HG03469 (cell line): ENCODE measurements at regions not wholly inside any gene's neighbourhood (a gene's known extent, or its start where the extent isn't known, plus 50 kb on each side); places are given as distances from the start of the nearest gene placed in this dataset.
"Not testable (repeated sequence)": the region's sequence is repeated elsewhere in the genome, so short reads cannot be mapped to it uniquely, and the experiment has no call there.

Source experiments
- ATAC-seq: cut with Tn5 transposase; IDR thresholded peaks from one replicate; pipeline ENCODE4 v1.9.1; 2021; ENCODE audit warnings: mild to moderate bottlenecking, moderate library complexity, moderate number of reproducible peaks; ENCODE audit not compliant: unreplicated experiment

- ATAC-seq = no peak
Observed at GRCh38 chr12:13404631-13405473, 208.3 kb downstream of the EMP1 start.

DNA sequence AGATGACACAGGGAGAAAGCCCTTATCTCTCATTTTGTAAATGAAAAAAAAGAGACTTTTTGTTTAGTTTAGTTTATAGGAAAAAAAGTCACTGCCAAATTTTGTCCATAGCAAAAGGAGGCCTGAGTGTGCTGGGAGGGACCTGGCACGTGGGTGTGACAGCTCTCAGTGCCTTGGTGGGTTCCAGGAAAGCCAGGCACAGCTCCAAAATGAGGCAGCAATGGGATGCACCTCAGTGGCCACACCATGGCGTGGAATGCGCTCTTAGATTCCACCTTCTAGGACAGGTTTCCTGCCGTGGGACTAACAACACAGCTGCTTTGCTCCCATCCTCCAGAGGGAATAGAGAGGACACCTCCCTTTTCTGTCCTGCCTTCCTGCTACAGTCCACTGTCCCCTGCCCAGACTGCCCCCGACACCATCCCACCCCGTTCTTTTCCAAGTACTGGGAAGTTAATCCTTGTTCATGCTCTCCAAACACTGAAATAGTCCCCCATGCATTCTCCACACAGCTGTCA, 207.6 kb downstream of the EMP1 start:
- ATAC-seq = no peak

DNA sequence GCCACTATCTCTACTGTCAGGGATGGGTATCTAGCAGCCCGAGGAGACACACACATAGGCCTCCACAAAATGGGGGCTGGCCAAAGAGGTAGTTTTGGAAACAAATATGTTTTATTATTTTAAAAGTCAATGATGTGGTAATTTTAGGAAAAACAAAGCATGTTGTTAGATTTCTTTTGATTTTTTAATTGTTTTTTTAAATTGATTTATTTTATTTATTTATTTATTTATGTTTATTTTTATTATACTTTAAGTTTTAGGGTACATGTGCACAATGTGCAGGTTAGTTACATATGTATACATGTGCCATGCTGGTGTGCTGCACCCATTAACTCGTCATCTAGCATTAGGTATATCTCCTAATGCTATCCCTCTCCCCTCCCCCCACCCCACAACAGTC, 194.8 kb downstream of the EMP1 start:
- not testable (repeated sequence) for ATAC-seq

DNA sequence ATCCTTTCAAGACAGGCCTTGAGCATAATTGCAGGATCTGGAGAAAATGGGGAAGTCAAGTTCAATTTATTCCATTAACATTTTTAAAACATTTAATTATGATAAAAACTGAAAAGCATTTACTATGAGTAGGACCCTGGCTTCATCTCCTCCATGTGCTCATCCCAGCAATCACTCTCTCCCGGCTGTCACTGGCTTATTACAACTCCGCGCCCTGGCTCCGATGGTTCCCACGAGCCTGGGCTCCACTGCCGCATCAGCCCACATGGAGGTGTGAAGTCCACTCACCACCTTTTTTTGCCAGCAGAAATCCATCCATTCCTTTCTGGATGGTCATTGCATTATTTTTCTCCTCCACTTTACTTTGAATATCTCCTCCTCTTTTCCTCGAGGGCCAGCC, 194.4 kb downstream of the EMP1 start:
- ATAC-seq = no peak

DNA sequence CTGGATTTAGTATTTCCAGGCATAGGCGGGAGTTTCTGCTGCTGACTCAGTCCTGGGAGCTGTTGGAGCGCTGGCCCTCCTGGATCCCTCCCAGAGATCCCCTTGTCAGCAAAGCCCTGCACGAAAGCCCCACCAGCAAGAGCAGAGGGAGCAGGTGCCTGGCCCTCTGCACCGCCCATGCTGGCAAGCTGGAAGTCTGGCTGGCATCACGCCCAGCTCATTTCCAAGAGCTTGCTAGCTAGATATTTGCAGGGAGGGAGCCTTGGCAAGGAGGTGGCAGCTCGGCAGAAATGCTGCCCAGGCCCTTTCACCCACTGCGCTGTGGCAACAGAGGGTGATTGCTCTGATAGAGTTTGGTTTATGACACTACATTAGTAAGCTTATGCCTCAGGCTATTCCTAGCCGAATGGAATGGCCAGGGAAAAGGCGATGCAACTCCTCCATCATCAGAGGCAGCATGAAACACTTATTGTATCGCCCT, 193.9 kb downstream of the EMP1 start:
- no peak for ATAC-seq

DNA sequence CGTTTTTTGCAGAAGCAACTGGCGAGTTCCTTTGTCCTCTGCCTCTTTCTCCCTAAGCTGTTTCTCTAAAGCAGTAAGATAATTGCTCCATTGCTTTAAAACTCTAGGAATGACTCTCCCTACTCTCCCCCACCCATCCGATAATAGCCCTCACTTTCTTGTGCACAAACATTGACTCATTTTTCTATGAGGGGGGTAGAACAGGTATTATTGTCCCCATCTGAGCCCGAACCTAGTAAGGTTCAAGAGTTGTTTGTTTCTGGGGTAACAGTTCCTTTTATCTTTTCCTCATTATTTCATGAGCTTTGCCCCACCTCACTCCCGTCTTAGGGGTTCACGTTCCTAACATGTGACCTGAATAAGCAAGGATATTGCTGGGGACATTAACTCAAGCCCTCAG, 190.6 kb downstream of the EMP1 start:
- ATAC-seq = no peak

DNA sequence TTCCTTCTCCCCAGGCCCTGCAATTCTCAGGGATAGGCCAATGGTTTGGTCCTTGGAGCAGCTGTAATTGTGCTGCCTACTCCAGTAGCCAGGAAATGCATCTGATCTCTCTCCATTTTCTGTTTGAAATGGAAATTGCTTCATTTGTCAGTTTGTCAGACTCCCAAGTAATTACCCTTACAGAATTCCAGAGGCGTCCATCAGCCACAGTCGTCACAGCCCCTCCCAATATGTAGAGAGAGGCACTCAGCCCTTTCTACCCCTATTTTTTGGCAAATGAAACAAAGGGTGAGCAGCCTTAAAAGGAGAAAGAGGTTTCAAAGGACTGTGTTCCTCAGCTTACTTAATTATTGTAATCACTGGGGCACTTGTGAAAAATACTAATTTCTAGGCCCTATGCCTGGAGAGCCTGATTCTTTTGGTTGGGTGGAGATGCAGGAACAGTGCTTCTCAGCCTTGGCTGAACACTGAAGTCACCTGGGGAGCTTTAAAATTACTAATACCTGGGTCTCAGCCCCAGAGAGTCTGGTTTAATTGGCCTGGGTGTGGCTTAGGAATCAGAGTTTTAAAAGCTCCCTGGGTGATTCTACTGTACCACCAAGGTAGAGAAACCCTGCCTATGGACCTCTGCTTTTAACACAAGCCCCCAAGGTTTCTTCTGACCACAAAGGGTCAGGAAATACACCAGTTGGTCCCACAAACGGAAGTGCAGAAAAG, 190.0 kb downstream of the EMP1 start:
- ATAC-seq = no peak

DNA sequence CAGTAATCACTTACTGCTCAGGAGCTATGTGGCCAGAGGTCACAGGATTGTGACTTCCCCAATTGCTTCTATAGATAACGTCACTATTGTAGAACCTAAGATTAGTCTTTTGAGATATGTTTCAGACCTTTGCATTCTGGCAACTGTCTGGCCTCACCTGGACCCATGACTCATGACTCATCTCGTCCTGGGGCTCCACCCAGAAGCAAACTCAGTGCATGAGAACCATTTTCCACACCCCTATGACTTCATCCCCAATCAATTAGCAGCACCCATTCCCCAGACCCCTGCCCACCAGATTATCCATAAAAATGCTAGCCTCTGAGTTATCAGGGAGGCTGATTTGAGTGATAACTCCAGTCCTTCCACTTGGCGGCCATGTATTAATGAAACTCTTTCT, 186.9 kb downstream of the EMP1 start:
- ATAC-seq = no peak

- no peak for ATAC-seq
Observed at GRCh38 chr12:13380297-13380696, 183.8 kb downstream of the EMP1 start.

GRCh38 chr12:13379531-13380188, 183.1 kb downstream of the EMP1 start:
- ATAC-seq = no peak

- ATAC-seq = no peak
Observed at GRCh38 chr12:13377698-13378097, 181.2 kb downstream of the EMP1 start.

DNA sequence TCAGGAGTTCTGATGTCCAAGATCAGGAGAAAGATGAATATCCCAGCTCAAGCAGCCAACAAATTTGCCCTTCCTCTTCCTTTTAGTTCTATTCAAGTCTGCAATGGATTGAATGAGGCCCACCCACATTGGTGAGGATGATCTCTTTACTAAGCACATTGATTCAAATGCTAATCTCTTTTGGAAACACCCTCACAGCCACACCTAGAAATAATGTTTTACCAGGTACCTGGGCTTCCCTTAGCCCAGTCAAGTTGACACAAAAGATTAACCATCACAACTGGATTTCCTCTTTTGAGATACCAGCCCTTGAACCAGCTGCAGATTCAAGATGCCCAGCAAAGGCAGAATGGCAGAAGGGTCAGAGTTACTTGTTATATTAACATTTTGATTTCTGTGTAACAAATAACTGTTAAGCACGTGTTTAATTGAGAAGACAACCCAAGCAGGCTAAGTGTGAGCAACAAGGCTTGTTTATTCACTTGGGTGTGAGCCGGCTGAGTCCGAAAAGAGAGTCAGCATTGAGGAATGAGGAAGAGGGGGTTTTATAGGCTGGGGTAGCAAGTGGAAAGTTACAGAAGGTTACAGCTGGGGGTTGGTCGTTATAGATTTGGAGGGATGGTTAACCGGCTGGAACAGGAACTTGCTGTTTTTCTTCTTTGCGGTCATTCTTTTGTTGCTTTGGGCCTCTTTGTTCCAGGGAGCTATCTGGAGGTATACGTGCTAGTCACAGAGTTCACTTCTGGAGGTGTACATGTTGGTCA, 180.3 kb downstream of the EMP1 start:
- ATAC-seq = no peak

- ATAC-seq = no peak
Observed at GRCh38 chr12:13375583-13376345, 179.2 kb downstream of the EMP1 start.

DNA sequence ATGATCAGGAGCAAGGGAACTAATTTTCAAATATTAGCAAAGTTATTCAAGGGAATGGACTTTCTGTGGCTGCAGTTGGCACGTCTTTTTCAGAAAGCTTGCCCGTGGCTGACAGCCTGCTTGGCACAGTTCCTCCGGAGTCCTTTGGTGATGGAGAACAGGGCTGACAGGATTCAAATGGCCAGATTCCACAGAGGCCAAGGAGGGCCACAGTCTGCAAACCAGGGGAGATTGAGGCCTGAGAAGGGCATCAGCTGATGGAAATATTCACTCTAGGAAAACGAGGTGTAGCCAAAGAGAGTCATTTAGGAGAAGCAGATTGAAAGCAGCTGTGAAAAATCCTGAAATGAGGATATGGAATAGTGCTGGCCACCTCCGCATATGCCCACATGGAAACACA, 178.3 kb downstream of the EMP1 start:
- no peak for ATAC-seq

- no peak for ATAC-seq
Observed at GRCh38 chr12:13373803-13374202, 177.3 kb downstream of the EMP1 start.

- ATAC-seq = no peak
Observed at GRCh38 chr12:13373131-13373530, 176.6 kb downstream of the EMP1 start.

DNA sequence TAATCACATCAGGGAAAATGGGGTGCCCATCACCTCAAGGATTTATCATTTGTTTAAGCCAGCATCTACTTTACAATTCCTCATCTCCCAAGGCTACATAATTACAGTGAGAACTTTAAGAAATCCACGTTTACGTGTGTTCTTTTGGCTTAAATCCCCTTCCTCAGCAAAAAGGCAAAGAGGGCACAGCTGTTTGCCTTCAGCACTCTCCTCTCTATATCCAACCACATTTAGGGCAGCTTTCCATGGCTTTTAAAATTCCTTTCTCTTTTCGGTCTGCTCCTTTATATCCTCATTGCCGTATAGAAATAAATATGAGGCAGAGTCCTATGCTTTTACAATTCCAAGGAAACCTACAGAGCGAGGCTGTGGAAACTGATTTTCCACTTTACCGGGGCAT, 175.9 kb downstream of the EMP1 start:
- no peak for ATAC-seq

DNA sequence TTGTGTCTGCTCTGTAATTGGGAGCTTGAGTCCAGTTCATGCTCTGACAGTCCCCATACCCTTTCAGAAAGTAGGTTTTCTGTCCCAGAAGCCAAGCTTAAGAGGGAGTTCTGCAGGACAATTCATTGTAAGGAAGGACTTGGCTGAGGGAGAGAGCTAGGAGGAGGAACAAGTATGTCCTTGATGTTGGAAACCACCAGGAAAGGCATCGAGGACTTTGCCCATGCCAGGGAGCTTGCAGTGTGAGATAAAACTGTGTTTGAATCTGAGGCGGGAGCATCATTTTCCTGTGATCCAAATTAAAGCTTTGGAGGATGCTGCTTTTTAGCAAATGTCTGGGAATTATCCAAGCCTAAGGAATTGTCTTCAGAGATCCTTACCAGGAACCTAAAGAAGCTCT, 175.3 kb downstream of the EMP1 start:
- no peak for ATAC-seq

DNA sequence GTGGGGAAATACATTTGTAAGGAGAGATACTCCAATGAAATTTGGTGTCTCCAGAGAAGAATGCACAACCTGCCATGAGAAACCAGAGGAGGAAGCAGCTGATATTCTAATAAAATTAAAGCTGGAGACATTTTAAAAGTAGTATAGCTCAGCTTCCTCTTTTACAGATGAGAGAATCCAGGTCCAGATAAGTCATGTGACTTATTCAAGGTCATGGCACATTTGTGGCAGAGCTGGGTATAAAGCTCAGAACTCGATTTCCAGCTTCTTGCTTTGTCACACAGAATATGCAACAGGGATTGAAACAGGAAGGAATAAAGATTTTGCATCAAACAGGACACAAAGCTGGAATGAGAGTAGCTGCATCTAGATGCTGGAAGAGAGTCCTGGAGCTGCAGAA, 174.8 kb downstream of the EMP1 start:
- no peak for ATAC-seq

GRCh38 chr12:13369474-13370056, 173.0 kb downstream of the EMP1 start:
- no peak for ATAC-seq
